ENCODE measurements at regions not wholly inside any gene's neighbourhood (a gene's known extent, or its start where the extent isn't known, plus 50 kb on each side); places are given as distances from the start of the nearest gene placed in this dataset.

DNA sequence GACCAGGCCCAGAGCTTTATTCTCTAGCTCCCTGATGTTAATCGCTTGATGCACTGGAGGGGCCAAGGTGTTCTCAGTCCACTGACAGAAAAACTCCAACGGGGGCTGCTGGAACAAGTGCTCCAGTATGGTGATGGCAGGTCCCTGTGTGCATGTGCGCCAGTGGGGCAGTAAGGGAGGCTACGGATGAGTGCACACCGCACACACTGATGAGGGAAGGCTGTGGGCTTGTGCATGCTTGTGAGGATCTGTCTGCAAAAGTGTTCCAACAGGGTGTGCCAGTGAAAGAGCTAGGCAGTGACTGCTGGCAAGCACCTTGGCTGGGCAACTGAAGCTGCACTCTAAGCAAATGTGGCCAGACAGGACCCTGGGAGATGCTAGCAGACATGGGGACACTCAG is 229.7 kb upstream of the FOXG1 start:
- Histone ChIP-seq H3K9me3 (ENCODE audit: low read length) (peaks cover 5% of the 10 kb centered on the region), H3K4me2 (ENCODE audit: low read length) (no peak overlapping the region), H3K27me3 (ENCODE audit: insufficient read depth, low read depth, low read length) (no peaks in the 10 kb centered on the region), H3K9ac (ENCODE audit: low read length) (no peak overlapping the region), H3F3A (ENCODE audit: insufficient read depth, low read length, poor library complexity, severe bottlenecking) (no peaks in the 10 kb centered on the region), H4K20me1 (ENCODE audit: insufficient read depth) (no peaks in the 10 kb centered on the region), H3K27ac (ENCODE audit: low read length) (no peak overlapping the region), H2AFZ (ENCODE audit: low read depth, low read length) (no peak overlapping the region), H3K79me2 (replicated peaks; ENCODE audit: insufficient read depth, low read length) (no peaks in the 10 kb centered on the region), H3K4me3 (ENCODE audit: low read length) (no peak overlapping the region), H3K9me2 (ENCODE audit: insufficient read depth, low read length) (no peaks in the 10 kb centered on the region), H3K36me3 (ENCODE audit: insufficient read depth, low read length) (no peaks in the 10 kb centered on the region)
- TF ChIP-seq EZH2 (IDR thresholded peaks at IDR 0.05; ENCODE audit: borderline replicate concordance, insufficient read depth, low read length, poor library complexity, severe bottlenecking) (no peak), SMC3 (conservative IDR thresholded peaks at IDR 0.05; ENCODE audit: poor library complexity) (no peak), POLR2AphosphoS5 (IDR thresholded peaks at IDR 0.05) (no peak), MXI1 (conservative IDR thresholded peaks at IDR 0.05; ENCODE audit: poor library complexity, severe bottlenecking) (no peak), TAF1 (IDR thresholded peaks at IDR 0.05; ENCODE audit: low read depth) (no peak), RAD21 (conservative IDR thresholded peaks at IDR 0.05) (no peak), EP300 (conservative IDR thresholded peaks at IDR 0.05; ENCODE audit: poor library complexity, severe bottlenecking) (no peak)
- TF ChIP-seq, protein P1, sequence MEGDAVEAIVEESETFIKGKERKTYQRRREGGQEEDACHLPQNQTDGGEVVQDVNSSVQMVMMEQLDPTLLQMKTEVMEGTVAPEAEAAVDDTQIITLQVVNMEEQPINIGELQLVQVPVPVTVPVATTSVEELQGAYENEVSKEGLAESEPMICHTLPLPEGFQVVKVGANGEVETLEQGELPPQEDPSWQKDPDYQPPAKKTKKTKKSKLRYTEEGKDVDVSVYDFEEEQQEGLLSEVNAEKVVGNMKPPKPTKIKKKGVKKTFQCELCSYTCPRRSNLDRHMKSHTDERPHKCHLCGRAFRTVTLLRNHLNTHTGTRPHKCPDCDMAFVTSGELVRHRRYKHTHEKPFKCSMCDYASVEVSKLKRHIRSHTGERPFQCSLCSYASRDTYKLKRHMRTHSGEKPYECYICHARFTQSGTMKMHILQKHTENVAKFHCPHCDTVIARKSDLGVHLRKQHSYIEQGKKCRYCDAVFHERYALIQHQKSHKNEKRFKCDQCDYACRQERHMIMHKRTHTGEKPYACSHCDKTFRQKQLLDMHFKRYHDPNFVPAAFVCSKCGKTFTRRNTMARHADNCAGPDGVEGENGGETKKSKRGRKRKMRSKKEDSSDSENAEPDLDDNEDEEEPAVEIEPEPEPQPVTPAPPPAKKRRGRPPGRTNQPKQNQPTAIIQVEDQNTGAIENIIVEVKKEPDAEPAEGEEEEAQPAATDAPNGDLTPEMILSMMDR (IDR thresholded peaks at IDR 0.05; ENCODE audit: poor library complexity, severe bottlenecking): no peak
- TF ChIP-seq, protein P2, sequence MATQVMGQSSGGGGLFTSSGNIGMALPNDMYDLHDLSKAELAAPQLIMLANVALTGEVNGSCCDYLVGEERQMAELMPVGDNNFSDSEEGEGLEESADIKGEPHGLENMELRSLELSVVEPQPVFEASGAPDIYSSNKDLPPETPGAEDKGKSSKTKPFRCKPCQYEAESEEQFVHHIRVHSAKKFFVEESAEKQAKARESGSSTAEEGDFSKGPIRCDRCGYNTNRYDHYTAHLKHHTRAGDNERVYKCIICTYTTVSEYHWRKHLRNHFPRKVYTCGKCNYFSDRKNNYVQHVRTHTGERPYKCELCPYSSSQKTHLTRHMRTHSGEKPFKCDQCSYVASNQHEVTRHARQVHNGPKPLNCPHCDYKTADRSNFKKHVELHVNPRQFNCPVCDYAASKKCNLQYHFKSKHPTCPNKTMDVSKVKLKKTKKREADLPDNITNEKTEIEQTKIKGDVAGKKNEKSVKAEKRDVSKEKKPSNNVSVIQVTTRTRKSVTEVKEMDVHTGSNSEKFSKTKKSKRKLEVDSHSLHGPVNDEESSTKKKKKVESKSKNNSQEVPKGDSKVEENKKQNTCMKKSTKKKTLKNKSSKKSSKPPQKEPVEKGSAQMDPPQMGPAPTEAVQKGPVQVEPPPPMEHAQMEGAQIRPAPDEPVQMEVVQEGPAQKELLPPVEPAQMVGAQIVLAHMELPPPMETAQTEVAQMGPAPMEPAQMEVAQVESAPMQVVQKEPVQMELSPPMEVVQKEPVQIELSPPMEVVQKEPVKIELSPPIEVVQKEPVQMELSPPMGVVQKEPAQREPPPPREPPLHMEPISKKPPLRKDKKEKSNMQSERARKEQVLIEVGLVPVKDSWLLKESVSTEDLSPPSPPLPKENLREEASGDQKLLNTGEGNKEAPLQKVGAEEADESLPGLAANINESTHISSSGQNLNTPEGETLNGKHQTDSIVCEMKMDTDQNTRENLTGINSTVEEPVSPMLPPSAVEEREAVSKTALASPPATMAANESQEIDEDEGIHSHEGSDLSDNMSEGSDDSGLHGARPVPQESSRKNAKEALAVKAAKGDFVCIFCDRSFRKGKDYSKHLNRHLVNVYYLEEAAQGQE (IDR thresholded peaks at IDR 0.05; ENCODE audit: borderline replicate concordance): no peak

DNA sequence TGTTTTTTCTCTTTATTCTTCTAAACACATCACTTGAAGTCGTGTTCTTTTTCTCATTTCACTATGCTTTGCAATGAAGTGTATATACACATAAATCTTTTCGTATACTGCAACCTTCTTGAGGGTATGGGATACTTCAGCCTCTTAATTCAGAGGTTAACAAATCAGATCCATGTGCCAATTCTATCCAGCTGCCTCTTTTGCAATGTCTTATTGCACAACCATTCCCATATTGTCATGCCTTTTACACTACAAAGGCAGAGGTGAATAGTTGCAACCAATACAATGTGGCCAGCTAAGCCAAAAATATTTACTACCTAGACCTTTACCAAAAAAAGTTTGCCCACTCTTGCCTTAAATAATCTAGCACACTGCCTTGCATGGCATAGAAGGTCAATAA is 224.5 kb upstream of the FOXG1 start:
- Histone ChIP-seq H2AFZ (ENCODE audit: low read depth, low read length) (no peak overlapping the region), H3K4me3 (ENCODE audit: low read length) (no peak overlapping the region), H3K4me2 (ENCODE audit: low read length) (no peak overlapping the region), H3K36me3 (ENCODE audit: insufficient read depth, low read length) (no peaks in the 10 kb centered on the region), H3K9me2 (ENCODE audit: insufficient read depth, low read length) (no peaks in the 10 kb centered on the region), H3K9me3 (ENCODE audit: low read length) (peaks cover 5% of the 10 kb centered on the region), H3K27me3 (ENCODE audit: insufficient read depth, low read depth, low read length) (no peaks in the 10 kb centered on the region), H3K9ac (ENCODE audit: low read length) (no peak overlapping the region), H3K27ac (ENCODE audit: low read length) (no peak overlapping the region), H3K79me2 (replicated peaks; ENCODE audit: insufficient read depth, low read length) (no peaks in the 10 kb centered on the region), H4K20me1 (ENCODE audit: insufficient read depth) (no peaks in the 10 kb centered on the region), H3F3A (ENCODE audit: insufficient read depth, low read length, poor library complexity, severe bottlenecking) (no peaks in the 10 kb centered on the region)
- TF ChIP-seq POLR2AphosphoS5 (IDR thresholded peaks at IDR 0.05) (no peak), TAF1 (IDR thresholded peaks at IDR 0.05; ENCODE audit: low read depth) (no peak), EP300 (conservative IDR thresholded peaks at IDR 0.05; ENCODE audit: poor library complexity, severe bottlenecking) (no peak), RAD21 (conservative IDR thresholded peaks at IDR 0.05) (no peak), SMC3 (conservative IDR thresholded peaks at IDR 0.05; ENCODE audit: poor library complexity) (no peak), EZH2 (IDR thresholded peaks at IDR 0.05; ENCODE audit: borderline replicate concordance, insufficient read depth, low read length, poor library complexity, severe bottlenecking) (no peak)
- TF ChIP-seq, protein P1 (IDR thresholded peaks at IDR 0.05; ENCODE audit: poor library complexity, severe bottlenecking): no peak
- TF ChIP-seq, protein P2 (IDR thresholded peaks at IDR 0.05; ENCODE audit: borderline replicate concordance): no peak
